ENCODE measurements at regions not wholly inside any gene's neighbourhood (a gene's known extent, or its start where the extent isn't known, plus 50 kb on each side); places are given as distances from the start of the nearest gene placed in this dataset.
"Not testable (repeated sequence)": the region's sequence is repeated elsewhere in the genome, so short reads cannot be mapped to it uniquely, and the experiment has no call there.

GRCh38 chr10:27344568-27345454 is 104.2 kb upstream of the ACBD5 start:
- no peak for DNase-seq

DNA sequence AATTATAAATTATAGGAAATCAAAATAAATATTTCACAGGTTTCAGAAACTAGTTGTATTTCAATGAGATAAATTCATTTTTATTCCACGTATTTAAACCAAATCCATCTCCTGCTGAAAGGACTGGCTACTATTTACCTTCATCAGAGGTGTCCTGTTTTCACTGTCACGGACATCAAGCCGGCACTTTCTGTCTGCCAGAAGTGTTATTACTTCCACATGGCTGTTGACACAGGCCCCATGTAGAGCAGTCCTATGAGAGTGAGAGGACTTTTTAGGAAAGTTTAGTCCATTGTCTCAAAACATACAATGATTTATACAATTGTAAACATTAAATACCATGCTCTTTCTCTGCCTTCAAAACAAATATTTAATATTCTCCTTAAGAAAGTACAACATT is 100.4 kb upstream of the ACBD5 start:
- DNase-seq: no peak

DNA sequence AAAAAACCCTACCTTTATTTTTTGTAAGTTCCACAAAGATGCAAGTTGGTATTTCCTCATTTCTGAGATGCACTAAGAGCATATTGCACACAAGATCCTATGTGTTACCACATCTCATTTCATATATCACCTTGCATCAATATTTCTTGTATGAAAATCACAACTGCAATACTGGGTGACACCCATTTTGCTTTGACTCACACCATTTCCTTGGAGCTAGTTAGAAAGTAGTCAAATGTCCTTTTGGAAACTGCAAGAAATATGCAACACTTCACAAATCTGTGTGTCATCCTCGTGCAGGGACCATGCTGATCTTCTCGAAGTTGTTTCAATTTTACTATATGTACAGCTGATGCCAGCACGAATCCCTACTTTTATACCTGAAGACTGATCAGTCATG is 94.6 kb upstream of the ACBD5 start:
- not testable (repeated sequence) for DNase-seq

GRCh38 chr10:27330074-27330473 is 89.5 kb upstream of the ACBD5 start:
- no peak for DNase-seq

DNA sequence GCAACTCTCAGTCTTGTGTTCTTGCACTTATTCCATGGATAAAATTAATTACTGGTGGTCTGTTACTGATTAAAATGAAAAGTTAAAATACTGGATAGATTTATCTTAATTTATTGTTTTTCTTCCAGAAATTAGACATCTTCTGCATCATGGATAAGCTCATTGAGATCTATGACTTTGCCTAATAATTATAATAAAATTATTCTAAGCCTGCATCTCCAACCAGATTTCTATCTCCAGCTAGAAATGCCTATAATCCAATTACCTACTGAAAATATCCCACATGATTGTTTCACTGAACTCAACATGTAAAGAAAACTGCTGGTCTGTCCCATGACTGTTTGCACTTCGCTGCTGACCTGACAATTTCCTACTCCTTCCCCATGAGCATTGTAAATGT is 88.3 kb upstream of the ACBD5 start:
- DNase-seq: no peak

GRCh38 chr10:27326748-27327147 is 86.2 kb upstream of the ACBD5 start:
- DNase-seq: not testable (repeated sequence)

DNA sequence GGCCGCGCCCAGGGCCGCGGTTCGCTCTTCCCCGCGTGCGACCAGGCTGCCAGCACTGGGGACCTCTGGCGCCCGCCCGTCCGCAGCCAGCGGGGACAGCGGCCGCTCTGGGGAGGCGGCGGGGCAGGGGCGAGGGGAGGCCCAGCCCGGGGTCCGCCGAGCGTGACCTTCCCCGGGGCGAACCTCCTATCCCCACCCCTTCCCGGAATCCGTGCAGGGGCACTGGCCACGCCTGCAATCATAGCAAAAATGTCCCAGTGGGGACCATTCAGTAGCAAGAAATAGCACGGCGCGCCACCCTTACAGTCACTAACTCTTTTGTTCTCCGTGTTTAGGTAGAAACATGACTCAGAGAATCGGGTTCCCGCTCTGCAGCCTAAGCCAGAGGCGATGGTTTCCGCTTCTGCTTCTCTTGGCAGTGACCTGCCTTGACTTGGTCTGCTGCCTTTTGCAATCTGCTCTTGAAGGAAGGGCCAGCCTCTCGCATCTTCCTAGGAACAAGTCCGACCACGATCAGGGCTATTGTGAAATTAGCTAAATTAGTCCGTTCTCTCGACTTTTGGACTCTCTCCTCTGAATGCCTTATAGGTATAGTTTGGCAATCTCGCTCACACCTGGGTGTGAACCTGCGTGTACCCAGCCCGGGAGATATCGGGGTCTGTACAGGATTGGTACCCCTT is 79.3 kb upstream of the ACBD5 start:
- peak in 25 of 56 donors; percentile 0 to 37 (median 10) for DNase-seq

DNA sequence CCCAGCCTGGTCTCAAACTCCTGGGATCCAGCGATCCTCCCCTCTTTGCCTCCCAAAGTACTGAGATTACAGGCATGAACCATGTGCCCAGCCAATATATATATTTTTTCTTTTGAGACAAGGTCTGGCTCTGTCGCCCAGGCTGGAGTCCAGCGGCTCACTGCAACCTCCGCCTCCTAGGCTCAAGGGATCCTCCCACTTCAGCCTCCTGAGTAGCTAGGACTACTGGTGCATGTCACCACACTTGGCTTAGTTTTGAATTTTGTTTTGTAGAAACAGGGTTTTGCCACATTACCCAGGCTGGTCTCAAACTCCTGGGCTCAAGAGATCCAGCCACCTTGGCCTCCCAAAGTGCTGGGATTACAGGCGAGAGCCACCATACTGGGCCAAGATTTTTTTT is 78.5 kb upstream of the ACBD5 start:
- not testable (repeated sequence) for DNase-seq

- not testable (repeated sequence) for DNase-seq
Observed at GRCh38 chr10:27315082-27315481, 74.5 kb upstream of the ACBD5 start.

DNA sequence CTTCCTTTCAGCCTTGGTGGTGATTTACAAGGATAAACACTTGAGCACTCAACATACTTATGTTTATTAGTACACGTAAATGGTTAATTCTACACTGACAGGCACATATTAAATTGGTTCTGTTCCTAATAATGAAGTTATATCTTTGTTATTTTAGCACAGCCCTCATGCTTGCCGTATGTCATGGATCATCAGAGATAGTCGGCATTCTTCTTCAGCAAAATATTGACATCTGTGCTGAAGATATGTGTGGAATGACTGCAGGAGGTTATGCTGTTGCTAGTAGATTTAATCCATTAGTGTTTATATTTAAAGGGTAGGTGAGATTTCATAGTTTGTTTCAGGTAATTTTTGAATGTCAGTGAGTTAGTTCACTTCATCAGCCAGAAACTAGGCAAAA is 73.0 kb upstream of the ACBD5 start:
- not testable (repeated sequence) for DNase-seq

- no peak for DNase-seq
Observed at GRCh38 chr10:27312854-27313253, 72.3 kb upstream of the ACBD5 start.

GRCh38 chr10:27311809-27312208 is 71.2 kb upstream of the ACBD5 start:
- DNase-seq: not testable (repeated sequence)

GRCh38 chr10:27298522-27298850 is 57.9 kb upstream of the ACBD5 start:
- DNase-seq: not testable (repeated sequence)

DNA sequence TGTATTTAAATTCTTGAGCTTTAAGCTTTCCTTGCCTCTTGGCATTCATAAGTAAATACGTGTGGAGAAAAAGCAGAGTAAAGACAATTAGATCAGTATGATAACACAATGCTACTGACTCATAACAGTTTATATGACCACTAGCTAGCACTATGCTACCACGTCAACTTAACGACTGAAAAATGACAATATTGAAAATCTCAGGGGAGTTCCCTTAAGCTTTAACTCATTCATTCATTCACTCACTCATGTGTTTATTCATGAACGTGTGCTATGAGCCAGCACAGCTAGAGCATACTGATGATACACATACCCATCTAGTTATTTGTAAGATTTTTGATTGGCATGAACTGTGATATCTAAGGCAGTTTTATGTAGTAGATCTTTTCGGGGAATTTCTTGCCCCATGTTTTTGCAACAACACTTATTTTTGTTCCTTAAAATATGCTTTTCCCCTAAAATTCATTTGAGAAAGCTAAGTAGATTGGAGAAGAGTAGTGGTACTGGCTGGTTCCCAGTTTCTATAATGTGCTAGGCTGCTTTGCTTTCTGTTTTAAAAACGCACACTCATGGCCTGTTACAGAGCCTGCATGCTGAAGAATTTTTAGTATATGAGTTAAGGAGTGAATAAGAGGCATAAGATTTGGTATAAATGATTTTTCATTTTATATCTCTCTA is 57.4 kb upstream of the ACBD5 start:
- no peak for DNase-seq

GRCh38 chr10:27296285-27296684 is 55.7 kb upstream of the ACBD5 start:
- DNase-seq: not testable (repeated sequence)

DNA sequence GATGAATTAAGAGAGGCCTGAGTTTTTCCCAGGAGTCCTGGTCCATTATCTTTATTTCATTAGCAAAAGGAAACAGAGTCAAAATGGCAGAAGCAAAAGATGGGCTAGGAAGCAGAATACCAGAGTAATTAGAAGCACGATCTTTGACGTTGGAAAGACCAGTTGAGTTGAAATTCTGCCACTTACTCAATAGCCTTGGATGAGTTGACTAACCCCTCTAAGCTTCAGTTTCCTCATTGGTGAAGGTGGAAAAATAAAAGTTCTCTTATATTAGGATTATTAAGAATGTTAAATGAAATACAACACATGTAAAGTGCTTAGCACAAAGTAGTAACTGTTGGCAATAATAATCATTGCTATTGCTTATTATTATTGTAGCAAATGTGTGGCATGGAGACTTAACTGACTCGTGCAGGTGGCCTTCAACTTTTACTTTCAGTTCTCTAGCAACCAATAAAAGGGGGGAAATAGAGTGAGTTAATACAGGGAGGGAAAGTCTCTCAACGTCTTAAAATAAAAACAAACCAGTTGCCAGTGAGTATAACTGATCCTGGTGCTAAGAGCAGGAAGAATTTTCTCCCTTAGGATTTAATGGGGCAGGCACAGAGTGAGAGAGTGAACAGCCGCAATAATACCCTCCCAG is 50.8 kb upstream of the ACBD5 start:
- DNase-seq: not testable (repeated sequence)
